Fibroblast of skin of left quadriceps (primary cell): ENCODE measurements at regions not wholly inside any gene's neighbourhood (a gene's known extent, or its start where the extent isn't known, plus 50 kb on each side); places are given as distances from the start of the nearest gene placed in this dataset.

ENCODE experiments used
- DNase-seq, 2 experiments: peaks; one replicate each; pipeline ENCODE4 v3.0.0-alpha.2; 2013; ENCODE audit warnings: low read depth in 2 of 2

DNA sequence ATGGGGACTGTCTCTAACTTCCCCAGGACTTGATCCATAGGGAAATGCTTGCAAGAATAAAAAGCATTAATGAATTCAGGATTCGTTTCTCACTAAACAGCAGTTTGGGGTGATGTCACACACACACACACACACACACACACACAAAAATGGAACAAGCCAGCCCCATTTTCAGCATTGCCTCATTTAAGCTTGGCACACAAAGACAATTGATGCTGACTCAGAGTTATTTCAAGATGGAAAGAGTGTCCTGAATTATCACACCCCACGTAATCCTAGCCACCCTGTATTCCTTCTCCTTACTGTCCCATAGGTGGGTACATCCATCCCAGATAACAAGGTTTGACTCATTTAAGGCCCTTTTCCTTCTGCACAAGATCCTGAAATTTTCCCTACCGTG lies 345.1 kb upstream of the HS3ST1 start:
- no peak for DNase-seq

DNA sequence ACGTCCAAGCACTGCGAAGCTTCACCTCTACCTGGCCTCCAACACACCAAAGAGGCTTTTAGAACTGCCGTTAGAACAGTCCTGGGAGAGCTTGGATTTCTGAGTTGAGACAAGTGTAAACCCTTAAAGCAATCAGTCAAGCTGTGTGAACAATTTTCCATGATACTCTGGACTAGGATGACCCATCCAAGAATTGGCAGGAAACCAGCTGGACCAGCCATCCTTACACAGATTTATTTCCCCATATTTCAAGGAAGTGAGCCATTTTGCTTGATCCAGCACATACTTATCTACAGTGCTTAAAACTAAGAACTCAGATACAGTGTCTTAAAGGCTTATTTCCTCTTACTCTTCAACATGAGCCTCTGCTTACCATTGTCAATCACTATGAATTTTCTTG lies 340.7 kb upstream of the HS3ST1 start:
- no peak for DNase-seq

DNA sequence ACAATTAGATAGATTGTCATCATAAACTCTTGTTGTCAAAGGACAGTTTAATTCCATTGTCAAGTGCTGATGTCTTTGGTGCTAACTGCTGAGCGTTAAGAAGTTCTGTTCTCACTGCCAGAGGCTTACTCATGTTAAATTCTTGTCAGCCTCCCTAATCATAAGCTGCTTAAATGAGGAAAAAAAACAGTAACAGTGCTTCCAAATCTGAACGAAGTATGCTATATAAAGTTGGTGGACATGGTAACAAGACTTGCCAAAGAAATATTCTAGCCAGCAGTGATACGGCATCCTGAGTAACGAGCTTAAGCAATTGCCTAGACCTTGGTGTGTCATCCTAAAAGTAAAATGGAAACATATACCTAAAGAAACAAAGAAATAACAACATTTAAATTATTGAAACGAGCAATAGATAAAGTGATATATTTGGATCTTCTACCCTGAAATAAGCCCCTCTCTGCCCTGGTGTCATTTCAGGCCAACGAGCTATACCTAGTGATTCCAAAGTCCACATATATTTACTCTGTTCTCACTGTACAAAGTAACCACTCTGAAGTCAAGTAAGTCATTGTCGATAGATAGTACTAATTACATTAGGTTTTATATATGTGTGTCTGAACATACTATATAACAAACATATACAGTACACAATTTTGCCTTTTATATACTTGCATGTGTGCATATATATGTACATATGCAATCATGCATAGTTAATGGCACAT lies 339.7 kb upstream of the HS3ST1 start:
- DNase-seq = no peak

DNA sequence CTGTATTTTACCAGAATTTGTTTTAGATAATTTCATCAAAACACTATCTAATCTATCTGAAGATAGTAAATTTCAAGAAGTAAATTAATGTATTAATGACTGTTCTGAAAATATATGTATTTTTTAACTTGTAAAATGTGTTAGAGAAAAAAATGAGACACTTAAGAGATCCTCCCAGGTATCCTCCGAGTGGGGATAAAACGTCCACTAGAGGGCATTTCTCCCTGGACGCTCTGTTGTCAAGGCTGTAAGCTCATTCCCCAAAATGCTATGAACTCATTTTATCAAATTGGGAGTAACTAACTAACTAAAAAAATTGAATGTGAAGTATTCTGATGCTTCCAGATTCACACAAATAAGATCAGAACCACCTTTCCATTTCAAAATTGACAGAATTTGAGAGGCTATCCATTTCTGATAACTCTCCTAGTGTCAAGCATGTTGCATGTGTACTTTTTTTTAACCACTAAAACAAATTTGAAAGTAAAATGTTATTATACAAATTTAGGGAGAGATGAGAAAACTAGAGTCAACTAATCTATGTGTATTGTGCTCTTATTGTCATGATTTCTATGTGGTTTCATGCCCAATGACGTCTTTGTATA lies 337.3 kb upstream of the HS3ST1 start:
- DNase-seq = no peak

DNA sequence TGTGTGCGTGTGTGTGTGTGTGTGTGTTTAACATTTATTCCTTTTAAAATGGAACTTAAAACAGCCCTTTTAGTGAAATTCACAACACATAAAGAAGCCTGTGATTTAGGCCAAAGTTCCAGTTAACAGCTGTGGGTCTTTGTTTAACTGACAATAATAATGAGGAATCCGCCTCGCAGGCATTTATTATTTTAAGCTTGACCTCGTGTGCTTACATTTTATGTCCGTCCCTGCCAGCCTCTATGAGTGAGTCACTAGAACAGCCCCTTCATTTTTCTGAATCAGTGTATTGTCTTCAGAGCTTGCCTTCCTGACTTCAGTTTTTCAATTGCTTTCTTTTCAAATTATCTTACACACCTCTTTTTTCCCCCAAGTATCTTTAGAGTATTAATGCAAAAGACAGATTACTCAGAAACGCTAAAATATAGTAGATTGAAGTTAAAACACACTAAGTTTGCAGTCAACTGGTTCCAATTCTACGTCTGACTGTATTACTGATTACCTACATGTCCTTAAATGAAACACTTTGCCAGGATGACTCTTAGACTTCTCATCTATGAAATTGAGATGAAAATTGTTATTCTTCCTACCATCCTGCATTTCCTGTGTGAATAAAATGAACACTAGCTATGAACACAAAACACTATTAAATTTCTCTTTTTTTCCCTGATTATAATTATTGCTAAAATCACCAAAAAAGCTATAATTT lies 319.6 kb upstream of the HS3ST1 start:
- no peak for DNase-seq

DNA sequence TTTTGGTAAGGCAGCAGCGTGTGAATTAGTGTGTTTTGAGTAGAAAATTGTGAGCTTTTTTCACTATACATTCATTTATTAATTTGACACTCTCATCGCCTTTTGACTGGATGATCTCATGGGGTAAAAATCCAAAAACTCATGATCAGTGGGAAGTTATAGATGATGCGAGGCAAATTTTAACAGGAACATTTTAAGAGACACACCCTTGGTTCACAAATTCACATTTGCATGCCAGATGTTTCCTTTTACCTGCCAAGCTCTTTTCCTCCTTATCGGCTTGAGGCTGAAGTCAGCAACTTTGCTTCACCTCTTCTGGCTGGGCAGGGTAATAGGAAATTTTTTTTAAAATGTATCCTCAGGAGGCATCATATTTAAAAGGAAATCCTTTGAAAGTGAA lies 318.0 kb upstream of the HS3ST1 start:
- no peak for DNase-seq

DNA sequence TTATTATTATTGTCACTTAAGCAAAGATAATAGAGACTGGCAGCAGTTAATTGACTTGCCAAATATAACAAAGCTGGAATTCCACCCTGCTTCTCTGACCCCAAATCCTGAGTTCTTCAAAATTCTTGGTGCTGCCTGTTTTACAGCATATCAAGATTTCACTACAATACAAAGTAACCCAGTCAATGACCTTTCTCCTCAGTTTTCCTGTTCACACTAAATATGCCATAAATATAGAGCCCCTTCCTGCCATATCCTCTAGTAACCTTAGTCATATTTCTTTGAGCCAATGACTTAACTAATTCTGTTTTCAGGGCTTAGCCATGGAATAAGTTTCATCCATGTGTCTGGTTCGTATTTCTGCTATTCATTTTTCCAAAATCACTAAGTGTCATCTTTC lies 315.3 kb upstream of the HS3ST1 start:
- no peak for DNase-seq

DNA sequence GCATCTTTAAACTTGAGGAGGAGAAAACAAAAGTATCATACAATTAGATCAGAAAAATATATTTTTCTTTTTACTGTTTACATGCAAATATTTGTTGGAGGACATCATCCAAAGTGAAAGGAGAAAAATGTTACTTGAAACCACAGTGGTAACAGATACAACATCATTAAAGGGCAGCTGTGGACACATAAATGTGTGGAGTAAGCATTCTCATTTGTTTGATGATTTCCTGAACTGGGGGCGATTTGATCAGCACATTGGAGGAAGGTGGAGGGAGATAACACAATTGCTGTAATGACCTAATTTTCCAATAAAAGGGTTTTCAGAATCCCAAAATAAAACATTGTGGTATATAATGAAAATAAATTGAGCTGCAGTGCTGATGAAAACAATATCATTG lies 314.5 kb upstream of the HS3ST1 start:
- no peak for DNase-seq

DNA sequence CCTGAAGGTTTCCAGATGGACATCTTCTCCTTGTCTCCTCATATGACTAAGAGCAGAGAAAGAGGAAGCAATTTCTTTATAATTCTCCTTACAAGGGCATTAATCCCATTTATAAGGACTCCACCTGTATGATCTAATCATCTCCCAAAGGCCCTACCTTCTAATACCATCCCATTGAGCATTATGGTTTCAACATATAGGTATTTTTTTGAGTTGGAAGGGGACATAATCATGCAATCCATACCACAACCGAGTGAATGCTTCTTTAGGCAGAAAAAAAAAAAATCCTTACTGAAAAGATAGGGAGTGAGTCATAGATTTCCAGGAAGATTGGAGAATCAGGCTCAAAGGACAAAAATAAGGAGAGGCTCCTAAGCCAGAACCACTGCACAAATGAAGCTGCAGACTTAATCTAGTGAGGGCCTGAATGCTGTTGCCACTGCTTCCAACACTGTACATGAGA lies 312.5 kb upstream of the HS3ST1 start:
- DNase-seq = no peak

DNA sequence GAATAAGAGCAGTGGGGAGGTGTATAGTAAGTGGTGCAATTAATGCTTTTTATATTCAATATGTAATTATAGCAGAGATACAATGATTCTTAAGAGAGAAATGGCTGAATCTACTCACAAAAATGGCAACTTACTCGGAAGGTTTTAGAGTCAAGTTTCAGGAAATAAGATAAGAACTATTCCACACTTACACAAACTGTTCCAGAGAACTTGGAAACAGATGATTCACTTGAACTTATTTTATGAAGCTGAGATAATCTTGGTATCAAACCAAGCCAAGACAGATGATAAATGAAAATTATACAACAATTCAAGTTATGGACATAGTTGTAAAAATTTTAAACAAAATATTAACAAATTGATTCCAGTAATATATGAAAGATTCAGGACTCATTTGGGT lies 311.3 kb upstream of the HS3ST1 start:
- DNase-seq = no peak

DNA sequence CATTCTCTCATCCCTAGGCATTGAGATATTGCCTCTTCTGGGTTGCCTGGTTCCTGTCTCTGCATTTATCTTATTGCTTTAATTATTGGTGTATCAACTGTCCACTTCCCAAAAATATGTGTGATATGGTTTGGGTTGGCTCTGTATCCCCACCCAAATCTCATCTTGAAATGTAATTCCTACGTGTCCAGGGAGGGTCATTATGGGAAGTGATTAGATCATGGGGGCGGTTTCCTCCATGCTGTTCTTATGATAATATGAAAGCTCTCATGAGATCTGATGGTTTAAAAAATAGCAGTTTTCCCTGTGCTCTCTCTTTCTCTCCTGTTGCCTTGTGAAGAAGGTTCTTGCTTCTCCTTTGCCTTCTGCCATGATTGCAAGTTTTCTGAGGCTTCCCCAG lies 308.3 kb upstream of the HS3ST1 start:
- no peak for DNase-seq

DNA sequence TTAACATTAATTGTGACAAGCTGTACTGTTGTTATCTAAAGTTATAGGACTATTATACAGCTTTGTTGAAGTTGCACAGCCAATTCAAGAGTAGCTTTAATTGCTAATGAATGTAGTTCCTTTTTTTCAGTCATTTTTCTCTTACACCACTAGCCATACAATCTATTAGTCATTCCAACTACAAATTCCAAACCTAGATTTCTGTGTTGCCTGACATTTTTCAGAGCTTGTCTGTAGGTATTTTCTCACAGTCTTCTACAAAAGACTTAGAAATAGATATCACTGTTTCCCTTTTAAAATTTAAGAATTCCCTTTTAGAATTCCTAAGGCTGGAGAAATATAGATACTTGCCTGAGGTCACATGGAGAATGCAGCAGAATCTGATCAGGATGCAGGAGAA lies 307.0 kb upstream of the HS3ST1 start:
- DNase-seq = no peak

DNA sequence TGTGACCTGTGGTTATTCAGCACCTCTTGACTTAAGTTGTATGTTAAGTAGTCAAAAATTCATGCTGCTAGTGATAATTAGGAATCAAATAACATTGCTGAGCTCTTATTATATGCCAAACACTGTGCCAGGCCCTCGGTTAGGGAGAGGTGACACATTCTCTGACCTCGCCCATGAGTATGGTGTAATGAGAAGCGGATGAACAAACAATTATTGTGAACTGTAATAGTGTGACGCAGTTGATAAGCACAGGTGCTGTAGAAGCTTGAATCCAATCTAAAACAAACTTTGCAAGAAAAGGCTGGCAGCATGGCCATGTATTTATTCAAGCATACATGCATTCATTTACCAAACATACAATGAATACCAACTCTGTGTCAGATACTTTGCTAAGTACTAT lies 303.5 kb upstream of the HS3ST1 start:
- DNase-seq = no peak

DNA sequence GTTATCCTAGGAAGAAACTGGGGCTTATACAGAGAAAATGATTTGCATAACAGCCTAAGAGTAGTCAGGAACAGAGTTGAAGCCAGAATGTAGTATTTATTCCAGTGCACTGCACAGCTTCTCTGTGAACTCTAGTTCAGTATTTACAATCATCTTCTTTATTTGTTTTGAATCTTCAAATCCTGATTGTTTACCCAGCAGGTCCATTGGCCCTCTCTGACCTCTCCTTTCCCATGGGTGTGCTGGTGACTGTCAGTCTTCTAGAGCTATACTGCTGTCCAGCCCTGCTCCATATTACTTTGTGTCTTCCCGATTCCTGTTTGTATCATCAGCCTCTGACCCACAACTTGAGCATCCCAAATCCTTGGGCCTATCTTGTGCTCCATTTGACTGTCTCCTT lies 301.9 kb upstream of the HS3ST1 start:
- DNase-seq = no peak

DNA sequence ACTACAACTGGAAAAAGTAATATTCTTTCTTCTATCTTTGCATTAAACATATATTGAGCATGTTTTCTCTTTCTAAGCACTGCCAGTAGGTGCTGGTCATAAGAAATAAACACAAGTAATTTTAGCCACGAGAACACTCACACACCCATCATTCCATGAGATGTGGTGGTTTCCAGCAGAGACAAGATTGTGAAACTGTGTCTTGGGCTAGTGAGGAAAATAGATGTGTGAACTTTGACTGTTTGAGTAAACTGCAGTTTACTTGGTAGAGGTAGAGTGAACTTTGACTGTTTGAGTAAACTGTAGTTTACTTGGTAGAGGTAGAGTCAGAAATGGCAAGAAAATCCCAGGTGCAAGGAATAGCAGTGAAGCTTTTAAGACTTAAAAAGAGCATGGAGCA lies 300.9 kb upstream of the HS3ST1 start:
- DNase-seq = no peak

DNA sequence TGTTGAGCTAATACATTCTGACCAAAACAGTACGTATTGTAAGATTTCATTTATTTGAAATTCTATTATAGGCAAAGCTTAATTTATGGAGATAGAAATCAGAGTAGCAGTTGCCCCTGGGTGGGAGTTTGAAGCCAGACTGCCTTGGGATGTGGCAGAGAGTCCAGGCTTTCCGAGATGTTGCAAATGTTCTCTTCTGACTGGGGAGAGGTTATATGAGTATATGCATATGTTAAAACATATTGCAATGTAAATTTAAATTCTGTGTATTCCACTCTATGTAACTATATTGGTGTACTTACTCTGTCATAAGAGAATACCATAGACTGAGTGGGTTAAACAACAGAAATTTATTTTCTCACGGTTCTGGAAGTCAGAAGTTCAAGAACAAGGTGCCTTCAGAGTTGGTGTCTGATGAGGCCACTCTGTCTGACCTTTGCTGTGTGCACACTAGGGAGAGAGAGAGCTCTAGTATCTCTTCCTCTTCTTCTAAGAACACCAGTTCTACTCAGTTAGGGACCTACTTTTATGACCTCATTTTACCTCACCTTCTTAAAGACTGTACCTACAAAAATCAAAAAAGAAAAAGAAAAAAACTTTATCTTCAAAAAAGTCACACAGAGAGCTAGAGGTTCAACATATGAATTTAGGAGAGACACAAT lies 299.3 kb upstream of the HS3ST1 start:
- no peak for DNase-seq

DNA sequence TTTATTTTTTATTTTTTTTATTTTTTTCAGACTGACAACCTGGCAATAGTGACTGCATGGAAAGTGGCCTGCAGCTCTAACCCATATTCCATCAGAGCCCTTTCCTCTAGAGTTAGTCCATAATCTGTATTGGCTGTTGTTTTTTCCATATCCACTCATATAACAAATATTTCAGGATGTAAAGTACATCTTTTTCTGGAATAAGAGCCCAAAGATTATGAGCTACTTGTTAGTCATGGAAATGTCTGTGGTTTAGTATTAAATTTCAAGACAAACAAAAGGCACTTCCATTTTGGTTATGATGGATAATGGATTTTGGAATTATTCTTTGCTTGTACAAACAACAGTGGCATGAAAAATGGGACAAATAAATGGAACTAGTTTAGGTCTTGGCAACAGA lies 296.0 kb upstream of the HS3ST1 start:
- DNase-seq = peak in 1 of 2 experiments; percentile 3

DNA sequence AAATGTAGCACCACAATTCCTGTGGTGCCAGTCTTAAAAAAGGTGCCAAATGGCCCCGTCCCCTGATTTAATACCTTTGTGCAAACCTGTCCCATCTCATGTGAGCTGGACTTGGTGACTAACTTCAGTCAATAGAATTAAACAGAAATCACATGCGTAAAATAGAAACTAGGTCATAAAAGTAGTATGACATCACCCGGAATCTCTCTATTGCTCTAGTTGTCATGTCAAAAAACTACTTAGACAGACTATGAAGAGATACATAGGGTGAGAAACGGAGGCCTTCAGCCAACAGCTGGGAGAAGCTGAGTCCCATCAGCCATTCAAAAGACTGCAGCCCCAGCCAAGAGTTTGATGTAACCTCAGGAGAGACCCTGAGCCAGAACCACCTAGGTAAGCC lies 293.5 kb upstream of the HS3ST1 start:
- DNase-seq = no peak

DNA sequence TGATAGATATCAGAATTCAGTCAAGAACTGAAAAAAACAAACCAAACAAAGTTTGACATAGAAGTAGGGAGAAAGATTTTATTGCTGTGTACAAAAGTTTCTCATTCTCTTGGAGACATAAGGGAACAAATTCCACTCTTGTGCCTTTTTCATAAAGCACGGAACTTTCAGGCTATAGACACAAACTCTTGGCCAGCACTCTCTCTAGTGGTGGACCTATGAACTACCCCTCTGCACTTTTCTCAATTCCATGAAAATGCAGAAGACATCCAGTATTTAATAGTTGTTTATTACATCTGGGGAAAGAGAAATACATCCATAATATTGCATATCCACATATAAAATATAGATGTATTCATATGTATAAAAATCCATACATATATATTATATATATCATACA lies 291.6 kb upstream of the HS3ST1 start:
- no peak for DNase-seq

DNA sequence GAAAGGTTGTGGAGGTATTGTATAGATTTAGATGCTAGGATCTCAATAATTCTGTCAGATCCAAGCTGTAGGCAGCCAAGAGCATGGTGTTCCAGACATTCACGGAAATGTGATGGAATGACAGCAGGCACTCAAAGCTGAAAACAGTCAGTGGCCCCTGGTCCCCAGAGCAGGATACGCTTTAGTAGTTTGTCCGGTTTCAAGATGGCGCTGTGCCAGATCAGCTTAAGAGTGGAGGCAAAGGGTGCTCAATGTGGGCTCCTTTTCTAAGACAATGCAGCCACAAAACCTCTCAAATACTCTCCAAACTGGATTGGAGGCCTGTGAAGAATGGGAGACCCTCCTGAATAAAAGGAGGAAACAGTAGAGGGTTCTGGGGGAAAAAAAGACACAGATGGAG lies 291.2 kb upstream of the HS3ST1 start:
- DNase-seq = no peak

DNA sequence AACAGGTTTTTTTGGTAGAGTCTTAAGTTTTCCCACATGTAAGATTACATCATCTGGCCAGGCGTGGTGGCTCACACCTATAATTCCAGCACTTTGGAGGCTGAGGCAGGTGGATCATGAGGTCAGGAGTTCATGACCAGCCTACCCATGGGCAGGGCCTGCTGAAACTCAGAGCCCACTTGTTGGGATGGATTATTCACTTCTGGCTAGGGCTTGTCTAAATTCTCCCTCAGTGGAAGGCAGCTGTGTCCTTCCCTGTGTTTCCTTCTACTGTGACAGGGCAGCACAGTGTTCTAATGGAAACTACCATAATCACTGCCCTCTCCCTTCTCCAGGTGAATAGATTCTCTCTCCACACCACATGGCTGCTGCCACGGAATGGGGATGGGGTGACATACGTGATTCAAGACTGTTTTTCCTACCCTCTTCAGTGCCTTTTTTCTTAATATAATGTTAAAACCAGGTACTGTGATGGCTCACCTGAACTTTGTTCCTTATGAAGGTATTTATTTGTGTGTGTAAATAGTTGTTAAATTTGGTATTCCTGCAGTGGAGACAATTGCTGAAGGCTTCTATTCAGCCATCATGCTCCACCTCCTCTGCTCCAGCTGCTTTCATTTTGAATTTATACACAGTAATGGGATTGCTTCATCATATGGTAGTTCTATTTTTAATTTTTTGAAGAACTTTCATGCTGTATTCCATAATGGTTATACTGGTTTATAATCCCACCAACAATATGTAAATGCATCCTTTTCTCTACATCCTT lies 287.2 kb upstream of the HS3ST1 start:
- no peak for DNase-seq
